ENCODE measurements at regions not wholly inside any gene's neighbourhood (a gene's known extent, or its start where the extent isn't known, plus 50 kb on each side); places are given as distances from the start of the nearest gene placed in this dataset.

DNA sequence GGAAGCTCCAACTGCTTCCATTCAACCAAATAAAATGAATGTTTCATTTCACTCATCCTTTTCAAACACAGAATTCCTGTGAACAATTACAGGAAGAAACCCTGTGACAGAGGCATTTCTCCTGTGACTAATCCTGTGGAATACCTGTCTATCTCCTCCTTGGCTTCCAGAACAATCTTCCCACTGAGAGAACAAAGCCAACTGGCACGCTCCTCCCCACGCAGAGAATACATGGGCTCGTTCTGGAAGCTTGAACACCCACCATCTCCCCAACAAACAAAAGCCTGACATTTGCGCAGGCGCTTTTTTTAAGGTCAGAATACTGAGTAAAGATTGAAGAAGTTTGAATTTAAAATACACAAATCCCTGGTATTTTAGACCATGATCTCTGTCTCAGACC, 104.7 kb upstream of the SLC66A3 start:
- no peak for DNase-seq

DNA sequence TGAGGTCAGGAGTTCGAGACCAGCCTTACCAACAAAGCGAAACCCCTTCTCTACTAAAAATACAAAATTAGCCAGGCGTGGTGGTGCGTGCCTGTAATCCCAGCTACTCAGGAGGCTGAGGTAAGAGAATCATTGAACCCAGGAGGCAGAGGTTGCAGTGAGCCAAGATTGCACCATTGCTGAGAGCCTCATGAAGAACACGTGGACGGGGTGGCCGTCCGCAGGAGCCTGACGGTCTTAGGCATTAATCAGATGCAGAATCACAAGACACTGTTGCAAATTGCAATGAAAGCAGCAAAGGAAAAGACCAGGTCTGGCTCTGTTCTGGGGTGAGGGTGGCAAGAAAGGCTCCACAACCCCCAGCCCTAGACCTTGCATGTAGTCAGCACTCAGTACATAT, 104.0 kb upstream of the SLC66A3 start:
- DNase-seq = no peak

DNA sequence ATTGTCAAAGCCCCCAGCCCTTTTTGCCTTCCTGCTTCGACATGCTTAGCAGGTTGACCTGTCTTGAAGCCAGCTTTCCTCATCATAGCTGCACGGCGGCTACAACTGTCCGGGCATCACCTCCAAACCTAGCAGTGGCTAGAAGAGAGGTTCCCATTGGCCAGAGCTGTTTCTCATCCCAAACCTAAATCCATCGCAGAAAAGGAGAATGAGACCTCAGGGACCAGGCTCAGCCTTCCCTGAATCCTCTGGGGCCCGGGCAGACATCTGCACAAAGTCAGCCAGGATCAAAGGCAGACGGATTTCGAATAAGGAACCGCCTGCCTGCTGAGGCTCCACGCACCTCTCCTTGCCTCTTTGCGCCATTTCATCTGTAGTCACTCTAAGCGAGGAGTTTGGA, 101.7 kb upstream of the SLC66A3 start:
- no peak for DNase-seq

DNA sequence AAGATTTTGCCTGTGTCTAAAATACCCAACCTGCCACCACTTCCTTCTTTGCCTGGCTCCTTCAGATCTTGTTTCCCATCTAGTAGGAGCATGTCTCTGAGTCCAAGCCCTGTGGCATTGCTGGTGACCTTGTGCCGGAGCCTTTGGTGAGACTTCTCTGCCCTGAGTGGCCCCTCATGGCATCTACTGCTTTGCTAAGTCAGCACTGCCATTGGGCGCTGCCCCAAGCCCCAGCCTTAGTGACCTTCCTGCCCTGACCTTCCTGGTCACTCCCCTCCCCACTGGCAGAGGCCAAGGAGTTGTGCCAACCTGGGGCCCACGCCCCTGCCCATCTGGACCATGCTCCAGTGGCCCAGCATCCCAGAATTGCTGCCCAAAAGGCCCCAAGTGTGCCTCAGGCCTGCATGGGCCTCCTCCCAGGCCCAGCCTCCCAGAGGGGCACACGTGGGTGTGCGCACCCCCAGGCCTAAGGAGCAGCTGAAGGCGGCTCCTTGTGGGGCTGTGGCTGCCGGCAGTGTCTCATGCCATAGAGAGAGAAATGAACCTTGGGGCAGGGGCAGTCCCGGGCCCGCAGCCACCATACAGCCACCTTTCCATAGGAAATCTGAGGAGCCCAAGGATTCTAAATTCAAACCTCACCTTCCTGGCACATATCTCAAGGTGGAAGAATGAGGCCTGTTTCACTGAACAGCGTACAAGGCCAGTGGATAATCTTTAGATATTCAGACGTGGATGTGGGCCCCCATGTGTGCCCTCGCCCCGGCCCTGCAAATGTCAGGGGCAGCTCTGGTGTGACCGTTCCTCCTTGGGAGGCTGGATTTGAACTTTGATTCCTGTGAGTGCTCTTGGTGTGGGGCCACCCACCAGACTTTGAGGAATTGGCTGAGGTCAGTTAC, 100.2 kb upstream of the SLC66A3 start:
- DNase-seq = no peak

DNA sequence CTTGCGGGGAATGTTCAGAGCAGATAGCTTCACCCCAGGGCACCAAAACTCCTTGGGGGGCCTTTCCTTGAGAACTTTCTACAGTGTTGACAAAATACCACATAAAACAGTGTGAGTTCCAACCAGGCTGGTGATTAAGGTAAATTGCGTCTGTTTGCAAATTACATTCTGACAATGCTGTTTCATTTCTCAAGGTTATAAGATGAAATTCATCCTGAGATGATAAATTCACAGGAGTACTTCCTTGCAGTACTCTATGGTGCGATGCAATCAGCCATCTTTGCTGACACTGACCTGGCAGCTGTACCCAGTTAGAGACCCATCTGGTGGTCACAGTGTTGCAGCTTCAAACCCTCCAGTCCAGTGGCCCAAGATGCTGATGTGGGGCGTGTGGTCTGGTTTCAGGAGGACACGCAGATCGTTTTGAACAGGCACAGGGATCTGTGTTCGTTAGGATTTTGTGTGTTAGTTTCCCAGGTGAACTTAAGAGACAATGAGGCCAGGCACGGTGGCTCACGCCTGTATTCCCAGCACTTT, 99.5 kb upstream of the SLC66A3 start:
- no peak for DNase-seq

- no peak for DNase-seq
Measured at GRCh38 chr2:11056614-11057013, 98.7 kb upstream of the SLC66A3 start.

DNA sequence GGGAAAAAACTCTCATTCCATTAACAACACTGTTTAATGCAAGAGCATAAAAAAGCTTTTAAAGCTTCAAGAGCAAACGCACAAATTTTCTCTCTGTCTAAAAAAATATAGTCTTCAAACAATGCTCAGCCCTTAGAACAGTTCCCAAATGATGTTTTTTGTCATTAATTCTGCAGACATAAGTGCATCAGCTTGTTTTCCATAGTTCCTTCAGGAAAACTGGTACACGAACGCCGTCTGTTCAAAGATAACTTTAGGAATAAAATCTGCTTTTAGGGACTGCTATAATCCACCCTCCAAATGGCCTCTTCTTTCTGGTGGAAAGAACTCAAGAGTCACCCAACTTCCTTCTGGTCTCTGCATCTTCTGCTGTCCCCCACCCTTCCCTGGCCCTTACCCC, 98.2 kb upstream of the SLC66A3 start:
- no peak for DNase-seq

DNA sequence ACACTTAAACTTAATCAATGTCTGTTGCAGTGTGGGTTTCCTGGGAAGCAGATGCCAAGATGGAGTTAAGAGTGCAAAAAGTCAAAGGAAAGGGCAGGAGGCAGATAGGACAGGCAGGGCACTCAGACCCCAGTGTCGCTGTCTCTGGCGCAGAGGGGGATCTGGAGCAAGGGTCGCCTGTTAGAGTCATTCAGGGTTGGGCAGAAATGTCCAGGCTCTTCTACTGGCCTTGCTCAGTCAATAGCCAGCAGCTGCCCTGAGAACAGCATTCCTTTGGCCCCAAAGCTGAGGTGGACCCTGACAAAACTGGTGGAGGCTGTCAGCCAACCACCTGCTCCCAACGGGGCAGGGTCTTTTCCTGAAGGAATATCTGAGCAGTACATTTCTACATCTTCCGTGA, 97.1 kb upstream of the SLC66A3 start:
- DNase-seq = no peak

DNA sequence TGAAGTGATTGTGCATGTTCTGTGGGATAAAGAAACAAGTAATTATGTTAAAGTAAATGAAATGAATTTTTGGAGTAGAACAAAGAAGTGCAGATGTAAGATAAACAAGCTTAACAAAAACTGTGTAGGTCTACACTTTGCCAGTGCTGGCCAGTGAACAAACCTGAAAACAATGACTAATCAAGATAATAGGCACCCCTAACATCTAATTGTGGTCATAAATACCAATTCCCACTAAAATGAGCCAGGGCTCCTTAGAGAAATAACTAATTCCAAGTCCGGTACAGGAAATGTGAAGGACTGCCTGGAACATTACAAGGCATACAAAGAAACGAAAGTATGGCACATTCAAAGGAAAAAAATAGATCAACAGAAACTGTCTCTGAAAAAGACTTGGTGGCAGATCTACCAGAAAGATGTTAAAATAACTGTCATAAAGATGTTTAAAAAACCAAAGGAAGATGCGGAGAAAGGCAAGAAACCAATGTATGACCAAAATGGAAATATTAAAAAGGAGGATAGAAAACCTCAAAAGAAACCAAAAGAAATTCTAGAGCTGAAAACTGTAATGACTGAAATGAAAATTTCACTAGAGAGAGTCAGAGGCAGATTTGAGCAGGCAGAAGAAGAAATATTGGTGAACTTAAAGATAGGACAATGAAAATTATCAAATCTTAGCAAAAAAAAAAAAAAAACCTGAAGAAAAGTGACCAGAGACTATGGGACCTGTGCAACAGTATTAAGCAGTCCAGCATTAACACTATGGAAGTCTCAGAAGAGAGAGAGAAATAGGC, 94.7 kb upstream of the SLC66A3 start:
- DNase-seq = no peak

- no peak for DNase-seq
Measured at GRCh38 chr2:11065833-11066485, 89.3 kb upstream of the SLC66A3 start.

- DNase-seq = no peak
Measured at GRCh38 chr2:11067221-11068078, 87.8 kb upstream of the SLC66A3 start.

GRCh38 chr2:11068079-11068741, 87.1 kb upstream of the SLC66A3 start:
- DNase-seq = no peak

GRCh38 chr2:11068856-11069526, 86.3 kb upstream of the SLC66A3 start:
- DNase-seq = no peak

GRCh38 chr2:11069566-11070185, 85.6 kb upstream of the SLC66A3 start:
- no peak for DNase-seq

- DNase-seq = peak; percentile 13
Measured at GRCh38 chr2:11071211-11071610, 84.1 kb upstream of the SLC66A3 start.

GRCh38 chr2:11071939-11072338, 83.3 kb upstream of the SLC66A3 start:
- no peak for DNase-seq

- no peak for DNase-seq
Measured at GRCh38 chr2:11072550-11072949, 82.7 kb upstream of the SLC66A3 start.

- DNase-seq = no peak
Measured at GRCh38 chr2:11073251-11073650, 82.0 kb upstream of the SLC66A3 start.

- no peak for DNase-seq
Measured at GRCh38 chr2:11073776-11074175, 81.5 kb upstream of the SLC66A3 start.

DNA sequence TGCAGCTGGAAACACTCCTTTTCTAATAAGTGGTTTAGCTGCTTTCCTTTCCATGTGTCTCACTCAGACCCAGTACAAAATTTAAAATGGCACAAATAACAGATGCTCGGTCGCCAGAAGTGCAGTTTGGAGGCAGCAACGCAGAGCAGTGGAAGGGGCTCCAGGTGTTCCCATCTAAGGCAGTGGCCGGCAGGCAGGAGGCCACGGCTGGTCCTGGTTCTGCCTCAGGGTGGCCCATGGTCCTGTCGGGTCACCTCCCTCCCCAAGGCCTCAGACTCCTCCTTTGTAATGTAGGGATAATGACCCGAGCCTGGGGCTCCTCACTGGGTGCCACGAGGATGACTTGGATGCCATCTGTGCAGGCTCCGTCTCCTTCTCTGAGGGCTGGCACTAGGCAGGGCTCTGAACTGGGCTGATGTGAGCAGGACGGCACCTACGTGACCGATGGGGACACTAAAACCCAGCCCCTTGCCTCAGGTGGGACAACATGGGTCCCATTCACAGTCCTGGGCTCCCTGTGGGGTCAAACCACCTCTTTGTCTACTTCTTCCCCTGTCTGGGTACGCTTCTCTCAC, 80.9 kb upstream of the SLC66A3 start:
- no peak for DNase-seq
